HUES64 (cell line): ENCODE measurements at regions not wholly inside any gene's neighbourhood (a gene's known extent, or its start where the extent isn't known, plus 50 kb on each side); places are given as distances from the start of the nearest gene placed in this dataset.

ENCODE experiments used
- H3K27ac ChIP-seq: 2 replicates; pipeline ENCODE4 v1.7.0; 2013; ENCODE audit warnings: low read depth, low read length, inconsistent platforms
- H3K27me3 ChIP-seq: 2 replicates; pipeline ENCODE4 v1.6.1; 2013; ENCODE audit warnings: mild to moderate bottlenecking, low read length; ENCODE audit not compliant: insufficient read depth
- H3K36me3 ChIP-seq: 2 replicates; pipeline ENCODE4 v1.6.1; 2013; ENCODE audit warnings: mild to moderate bottlenecking, low read length; ENCODE audit not compliant: insufficient read depth
- H3K4me1 ChIP-seq: 2 replicates; pipeline ENCODE4 v1.6.1; 2013; ENCODE audit warnings: mild to moderate bottlenecking, low read length, moderate library complexity; ENCODE audit not compliant: insufficient read depth
- H3K4me3 ChIP-seq: 2 replicates; pipeline ENCODE4 v1.5.1; 2013; ENCODE audit warnings: mild to moderate bottlenecking, low read length, moderate library complexity
- H3K9ac ChIP-seq: 2 replicates; pipeline ENCODE4 v1.6.1; 2013; ENCODE audit warnings: mild to moderate bottlenecking, low read depth, low read length
- H3K9me3 ChIP-seq: 2 replicates; pipeline ENCODE4 v1.6.1; 2013; ENCODE audit warnings: low read depth, low read length; ENCODE audit not compliant: insufficient read depth
- WGBS: fragments of 150-250, 120-280 bp; methylation state at CpG from one replicate; pipeline ENCODE4 v1.1.7; 2013; ENCODE audit warnings: missing lambda C conversion rate; 5-methylcytosine and 5-hydroxymethylcytosine counted together

DNA sequence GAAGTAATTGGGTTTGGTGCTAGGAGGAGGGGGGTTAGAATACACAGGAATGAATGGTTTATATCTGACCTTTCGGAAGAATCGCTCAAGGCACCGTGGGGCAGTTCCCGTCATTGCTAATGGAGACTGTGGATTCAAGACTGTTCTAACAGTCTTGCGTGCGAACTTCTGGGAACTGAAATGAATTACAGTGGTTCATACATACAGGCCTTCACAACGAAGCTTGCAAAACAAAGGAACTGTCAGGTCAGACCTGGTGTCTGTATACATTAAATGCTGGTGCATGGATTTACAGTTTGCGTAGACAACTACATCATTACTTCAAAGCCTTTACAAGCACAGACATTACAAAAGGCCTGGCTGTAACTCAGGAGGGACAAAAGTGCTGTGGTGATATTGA lies 983.9 kb downstream of the CDH11 start:
- WGBS = 93% methylated on average over 8 of the region's 8 CpGs
- Histone ChIP-seq H3K9ac (no peak overlapping the region), H3K9me3 (no peaks in the 10 kb centered on the region), H3K36me3 (no peaks in the 10 kb centered on the region), H3K4me1 (peaks cover 8% of the 10 kb centered on the region; the same call in 1 of the 2 replicates), H3K27me3 (no peaks in the 10 kb centered on the region), H3K27ac (no peak overlapping the region), H3K4me3 (no peak overlapping the region)

DNA sequence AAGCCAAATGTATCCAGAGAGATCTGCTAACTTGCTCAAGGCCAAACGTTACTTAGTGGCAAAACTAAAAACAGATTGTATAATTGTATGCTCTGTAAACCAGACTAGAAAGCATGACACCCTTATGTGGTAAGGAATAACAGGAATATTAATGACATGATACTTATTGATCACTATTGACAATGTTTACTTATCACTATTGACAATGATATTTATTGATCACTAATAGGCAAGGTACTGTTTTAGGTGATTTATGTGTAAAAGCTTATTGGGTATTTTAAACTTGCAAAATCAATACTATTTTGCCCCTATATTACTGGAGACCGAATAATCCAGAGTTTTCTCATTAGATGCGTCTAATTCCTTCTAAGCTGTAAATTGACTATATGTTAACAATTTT lies 985.1 kb downstream of the CDH11 start:
- no peaks in the 10 kb centered on the region for H3K27me3 ChIP-seq
- H3K9ac ChIP-seq = no peak overlapping the region
- H3K27ac ChIP-seq = no peak overlapping the region
- H3K4me1 ChIP-seq = peaks cover 13% of the 10 kb centered on the region; the same call in 1 of the 2 replicates
- H3K36me3 ChIP-seq = no peaks in the 10 kb centered on the region
- H3K9me3 ChIP-seq = no peaks in the 10 kb centered on the region
- WGBS = 100% methylated on average over 1 of the region's 3 CpGs
- H3K4me3 ChIP-seq = no peak overlapping the region

GRCh38 chr16:64136314-64136713 lies 985.5 kb downstream of the CDH11 start:
- WGBS = 100% methylated on average over 1 of the region's 1 CpG
- no peak overlapping the region for H3K27ac ChIP-seq

DNA sequence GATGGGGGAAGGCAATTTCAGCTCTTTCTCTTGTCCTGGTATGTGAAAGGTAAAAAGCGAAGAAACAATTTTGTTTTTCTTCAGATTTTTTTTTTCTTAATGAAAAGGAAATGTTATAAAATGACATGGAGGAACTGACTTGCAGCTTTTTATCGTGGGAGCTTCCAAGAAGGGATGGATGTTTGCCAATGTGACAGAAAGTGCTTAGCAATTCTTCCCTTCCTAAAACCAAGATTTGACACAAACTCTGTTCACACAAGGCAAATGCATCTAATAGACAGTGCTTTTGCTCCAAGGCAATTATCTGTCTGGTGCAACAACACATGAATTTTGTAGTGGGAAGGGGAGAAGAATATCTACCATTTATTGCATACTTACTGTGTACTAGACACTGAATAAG lies 988.5 kb downstream of the CDH11 start:
- Histone ChIP-seq H3K4me1 (peaks cover 6% of the 10 kb centered on the region; the same call in 1 of the 2 replicates), H3K9me3 (no peaks in the 10 kb centered on the region), H3K36me3 (no peaks in the 10 kb centered on the region), H3K27ac (no peak overlapping the region), H3K9ac (no peak overlapping the region), H3K4me3 (no peak overlapping the region), H3K27me3 (no peaks in the 10 kb centered on the region)
- WGBS = 95% methylated on average over 2 of the region's 2 CpGs

More at GRCh38 chr16:64136314-64136713, 985.5 kb downstream of the CDH11 start:
- no peak overlapping the region for H3K4me3 ChIP-seq
- H3K4me1 ChIP-seq = peaks cover 13% of the 10 kb centered on the region; the same call in 1 of the 2 replicates
- H3K9me3 ChIP-seq = no peaks in the 10 kb centered on the region
- no peak overlapping the region for H3K9ac ChIP-seq
- no peaks in the 10 kb centered on the region for H3K27me3 ChIP-seq
- H3K36me3 ChIP-seq = no peaks in the 10 kb centered on the region

DNA sequence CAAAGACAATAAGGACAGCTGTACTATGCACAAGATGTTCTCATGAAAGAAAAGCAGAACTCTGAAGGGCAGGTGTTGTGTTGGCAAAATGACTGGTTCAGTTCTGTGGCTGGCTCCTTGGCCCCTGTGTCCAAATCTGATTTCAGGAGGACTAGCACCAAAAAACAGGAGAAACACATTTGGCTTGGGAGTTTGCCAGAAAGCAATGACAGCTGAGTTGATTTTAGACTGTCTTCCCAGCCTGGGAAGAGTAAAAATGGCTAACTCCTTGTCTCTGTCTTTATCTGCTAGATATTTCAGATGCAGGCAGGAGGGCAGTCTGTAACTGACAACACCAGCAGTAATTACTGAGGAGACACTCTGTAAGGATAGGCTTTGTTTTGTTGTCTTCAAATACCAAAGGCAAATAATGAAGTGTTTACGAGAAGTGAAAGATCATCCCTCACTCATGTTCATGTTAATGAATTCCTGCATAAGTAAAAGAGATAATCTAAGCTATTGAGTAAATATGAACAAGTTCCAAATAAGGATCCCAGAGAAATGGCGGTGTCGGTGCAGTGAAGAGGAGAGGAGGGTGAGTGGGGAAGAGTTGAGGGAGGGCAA lies 989.0 kb downstream of the CDH11 start:
- 34% methylated on average over 2 of the region's 3 CpGs for WGBS
- H3K36me3 ChIP-seq = no peaks in the 10 kb centered on the region
- H3K4me3 ChIP-seq = no peak overlapping the region
- no peak overlapping the region for H3K27ac ChIP-seq
- H3K4me1 ChIP-seq = peaks cover 6% of the 10 kb centered on the region; the same call in 1 of the 2 replicates
- no peaks in the 10 kb centered on the region for H3K27me3 ChIP-seq
- H3K9me3 ChIP-seq = no peaks in the 10 kb centered on the region
- H3K9ac ChIP-seq = no peak overlapping the region

- Histone ChIP-seq H3K4me1 (peaks cover 6% of the 10 kb centered on the region; the same call in 1 of the 2 replicates), H3K27me3 (no peaks in the 10 kb centered on the region), H3K9me3 (no peaks in the 10 kb centered on the region), H3K4me3 (no peak overlapping the region), H3K36me3 (no peaks in the 10 kb centered on the region), H3K27ac (no peak overlapping the region), H3K9ac (no peak overlapping the region)
- 95% methylated on average over 3 of the region's 3 CpGs for WGBS
These were observed 989.7 kb downstream of the CDH11 start for GRCh38 chr16:64132190-64132589.

GRCh38 chr16:64131423-64131822 lies 990.4 kb downstream of the CDH11 start:
- Histone ChIP-seq H3K9ac (no peak overlapping the region), H3K4me1 (peaks cover 6% of the 10 kb centered on the region; the same call in 1 of the 2 replicates), H3K9me3 (no peaks in the 10 kb centered on the region), H3K36me3 (no peaks in the 10 kb centered on the region), H3K27ac (no peak overlapping the region), H3K4me3 (no peak overlapping the region), H3K27me3 (no peaks in the 10 kb centered on the region)
- WGBS = 87% methylated on average over 2 of the region's 2 CpGs

- H3K4me1 ChIP-seq = peaks cover 6% of the 10 kb centered on the region; the same call in 1 of the 2 replicates
- no peaks in the 10 kb centered on the region for H3K9me3 ChIP-seq
- WGBS = no CpG with 5 or more reads among the region's 2 CpGs
- H3K36me3 ChIP-seq = no peaks in the 10 kb centered on the region
- H3K27me3 ChIP-seq = no peaks in the 10 kb centered on the region
- H3K4me3 ChIP-seq = no peak overlapping the region
- no peak overlapping the region for H3K27ac ChIP-seq
- H3K9ac ChIP-seq = no peak overlapping the region
These were observed 991.7 kb downstream of the CDH11 start for GRCh38 chr16:64130140-64130539.

DNA sequence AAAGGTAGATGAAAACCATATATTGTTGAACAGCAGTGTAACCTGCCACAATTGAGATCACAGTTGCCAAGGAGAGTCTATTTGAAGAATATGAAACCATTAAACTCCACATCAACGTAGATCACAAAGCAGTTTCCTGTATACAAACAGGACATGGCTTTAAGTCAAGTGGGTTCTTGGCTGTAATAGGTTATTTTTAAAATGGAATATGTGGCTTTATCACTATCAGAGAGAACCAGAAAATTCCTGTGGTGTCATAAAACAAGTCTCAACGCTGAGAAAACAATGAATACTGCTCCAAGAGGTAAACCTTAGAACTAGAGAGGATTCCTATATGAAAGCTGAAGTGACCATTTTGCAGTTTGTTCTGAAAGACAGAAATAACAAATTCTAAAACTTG lies 999.7 kb downstream of the CDH11 start:
- Histone ChIP-seq H3K4me1 (no peaks in the 10 kb centered on the region), H3K27ac (no peak overlapping the region), H3K27me3 (no peaks in the 10 kb centered on the region), H3K4me3 (no peak overlapping the region), H3K9ac (no peak overlapping the region), H3K36me3 (no peaks in the 10 kb centered on the region), H3K9me3 (no peaks in the 10 kb centered on the region)
- 90% methylated on average over 1 of the region's 2 CpGs for WGBS

DNA sequence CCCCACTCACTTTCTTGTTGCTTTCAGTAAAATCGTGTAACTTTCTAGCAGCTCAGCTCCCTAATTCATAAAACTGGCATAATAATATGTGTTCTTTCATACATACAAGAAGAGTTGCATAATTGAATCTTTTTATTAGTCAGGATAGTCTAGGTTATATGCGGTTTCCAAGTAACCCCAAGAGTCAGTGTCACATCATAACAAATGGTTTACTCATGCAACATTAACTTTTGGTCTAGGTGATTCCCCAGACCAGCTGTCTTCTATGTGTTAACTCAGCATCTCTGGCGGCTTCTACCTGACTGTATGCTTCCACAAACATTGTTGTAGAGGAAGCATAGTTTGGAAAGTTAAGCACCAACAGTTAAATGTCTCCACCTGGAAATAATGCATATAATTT lies 1000.4 kb downstream of the CDH11 start:
- Histone ChIP-seq H3K27me3 (no peaks in the 10 kb centered on the region), H3K4me1 (no peaks in the 10 kb centered on the region), H3K27ac (no peak overlapping the region), H3K9me3 (no peaks in the 10 kb centered on the region), H3K9ac (no peak overlapping the region), H3K36me3 (no peaks in the 10 kb centered on the region), H3K4me3 (no peak overlapping the region)
- WGBS = 97% methylated on average over 3 of the region's 3 CpGs

- Histone ChIP-seq H3K9ac (no peak overlapping the region), H3K27ac (no peak overlapping the region), H3K9me3 (no peaks in the 10 kb centered on the region), H3K4me3 (no peak overlapping the region), H3K4me1 (no peaks in the 10 kb centered on the region), H3K36me3 (no peaks in the 10 kb centered on the region), H3K27me3 (no peaks in the 10 kb centered on the region)
- 88% methylated on average over 1 of the region's 1 CpG for WGBS
These were observed 1005.7 kb downstream of the CDH11 start for GRCh38 chr16:64116151-64116550.

- Histone ChIP-seq H3K4me1 (no peaks in the 10 kb centered on the region), H3K9ac (no peak overlapping the region), H3K27ac (no peak overlapping the region), H3K4me3 (no peak overlapping the region), H3K9me3 (no peaks in the 10 kb centered on the region), H3K36me3 (no peaks in the 10 kb centered on the region), H3K27me3 (no peaks in the 10 kb centered on the region)
- WGBS = no CpG with 5 or more reads among the region's 2 CpGs
These were observed 1012.6 kb downstream of the CDH11 start for GRCh38 chr16:64109241-64109640.
